Retinal pigment epithelial cell (primary cell): ENCODE measurements at regions not wholly inside any gene's neighbourhood (a gene's known extent, or its start where the extent isn't known, plus 50 kb on each side); places are given as distances from the start of the nearest gene placed in this dataset.

Source experiments
- DNase-seq: peaks from one replicate; pipeline ENCODE4 v3.0.0-alpha.2; 2010; ENCODE audit warnings: low read depth
- H3K4me3 ChIP-seq: 2 replicates; pipeline ENCODE4 v1.5.1; 2011; ENCODE audit warnings: mild to moderate bottlenecking, low read length, control low read depth, moderate library complexity
- TF ChIP-seq, protein P1 (sequence below): conservative IDR thresholded peaks from 2 replicates; pipeline ENCODE4 v1.5.1; 2011; ENCODE audit warnings: low read depth, low read length, control low read depth, inconsistent platforms

DNA sequence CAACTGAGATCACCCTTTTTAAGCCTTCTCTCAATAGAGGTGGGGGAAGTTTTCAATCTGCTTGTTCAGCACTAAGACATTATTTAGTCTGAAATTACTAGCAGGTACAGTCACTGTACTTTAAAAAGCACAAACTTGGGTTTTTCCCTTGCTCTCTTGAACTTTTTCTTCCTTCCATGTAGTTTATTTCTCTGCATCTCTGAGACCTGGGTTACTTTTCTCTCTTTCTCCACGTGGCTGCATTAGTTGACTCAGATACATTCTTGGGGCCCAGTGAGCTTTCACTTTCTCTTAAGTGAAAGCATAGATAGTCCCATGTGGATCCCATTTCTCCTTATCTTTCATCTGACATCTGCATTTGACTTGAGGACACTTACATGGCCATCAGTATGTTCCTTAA, 433.9 kb upstream of the MAP3K7 start:
- no peak overlapping the region for H3K4me3 ChIP-seq
- TF ChIP-seq, protein P1, sequence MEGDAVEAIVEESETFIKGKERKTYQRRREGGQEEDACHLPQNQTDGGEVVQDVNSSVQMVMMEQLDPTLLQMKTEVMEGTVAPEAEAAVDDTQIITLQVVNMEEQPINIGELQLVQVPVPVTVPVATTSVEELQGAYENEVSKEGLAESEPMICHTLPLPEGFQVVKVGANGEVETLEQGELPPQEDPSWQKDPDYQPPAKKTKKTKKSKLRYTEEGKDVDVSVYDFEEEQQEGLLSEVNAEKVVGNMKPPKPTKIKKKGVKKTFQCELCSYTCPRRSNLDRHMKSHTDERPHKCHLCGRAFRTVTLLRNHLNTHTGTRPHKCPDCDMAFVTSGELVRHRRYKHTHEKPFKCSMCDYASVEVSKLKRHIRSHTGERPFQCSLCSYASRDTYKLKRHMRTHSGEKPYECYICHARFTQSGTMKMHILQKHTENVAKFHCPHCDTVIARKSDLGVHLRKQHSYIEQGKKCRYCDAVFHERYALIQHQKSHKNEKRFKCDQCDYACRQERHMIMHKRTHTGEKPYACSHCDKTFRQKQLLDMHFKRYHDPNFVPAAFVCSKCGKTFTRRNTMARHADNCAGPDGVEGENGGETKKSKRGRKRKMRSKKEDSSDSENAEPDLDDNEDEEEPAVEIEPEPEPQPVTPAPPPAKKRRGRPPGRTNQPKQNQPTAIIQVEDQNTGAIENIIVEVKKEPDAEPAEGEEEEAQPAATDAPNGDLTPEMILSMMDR: no peak
- no peak for DNase-seq

DNA sequence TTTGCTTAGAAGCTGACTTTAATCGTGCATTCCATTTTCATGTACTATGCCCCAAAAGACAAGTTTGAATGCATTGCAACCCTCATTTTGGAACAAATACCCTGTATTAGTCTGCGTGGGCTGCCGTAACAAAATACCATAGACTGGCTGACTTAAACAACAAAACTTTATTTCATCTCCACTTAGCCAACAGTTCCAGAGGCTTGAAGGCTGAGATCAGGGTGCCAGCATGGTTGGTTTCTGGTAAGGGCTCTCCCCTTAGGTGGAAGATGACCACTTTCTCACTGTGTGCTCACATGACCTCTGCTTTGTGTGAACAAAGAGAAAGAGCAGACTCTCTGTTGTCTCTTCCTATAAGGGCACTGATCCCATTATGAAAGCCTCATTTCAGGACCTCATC, 431.7 kb upstream of the MAP3K7 start:
- TF ChIP-seq, protein P1: no peak
- DNase-seq: no peak

DNA sequence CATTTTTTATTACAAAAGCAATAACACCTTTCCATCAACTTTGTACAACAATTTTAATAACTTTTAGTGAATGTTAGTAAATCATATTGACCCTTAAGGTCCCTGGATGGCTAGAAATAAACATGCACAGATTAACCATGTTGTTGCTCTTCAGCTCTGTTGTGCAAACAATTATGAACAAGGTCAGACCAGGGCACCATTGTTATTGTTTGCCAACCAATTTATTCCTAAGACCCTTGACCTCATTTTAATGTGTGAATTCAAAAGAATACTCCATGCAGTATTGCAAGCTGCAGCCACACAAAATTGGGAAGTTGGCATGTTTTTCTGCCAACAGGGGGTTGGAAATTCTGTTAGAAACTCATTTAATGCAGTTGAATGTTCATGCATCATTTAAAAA, 426.6 kb upstream of the MAP3K7 start:
- no peak for DNase-seq
- TF ChIP-seq, protein P1: no peak
- H3K4me3 ChIP-seq: no peak overlapping the region

More for the DNA sequence above, 431.7 kb upstream of the MAP3K7 start:
- no peak overlapping the region for H3K4me3 ChIP-seq

DNA sequence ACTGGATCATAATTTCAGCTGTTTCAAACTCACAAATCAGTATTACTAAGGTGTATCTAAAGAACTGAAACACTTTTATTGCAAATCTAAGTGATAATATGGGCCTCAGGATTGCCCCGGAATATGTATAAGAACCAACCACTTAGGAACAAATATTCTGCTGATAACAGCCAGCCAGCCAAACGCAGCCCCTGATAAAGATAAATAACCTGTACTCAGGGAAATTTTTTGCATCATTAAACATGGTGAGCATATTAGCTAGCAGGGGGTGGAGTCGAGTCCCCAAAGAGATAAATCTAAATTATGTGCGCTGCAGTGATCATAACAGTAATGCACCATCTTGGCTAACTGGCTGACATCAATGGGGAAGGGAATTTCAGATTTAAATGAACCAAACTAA, 410.2 kb upstream of the MAP3K7 start:
- TF ChIP-seq, protein P1: no peak
- no peak for DNase-seq
- H3K4me3 ChIP-seq: no peak overlapping the region

DNA sequence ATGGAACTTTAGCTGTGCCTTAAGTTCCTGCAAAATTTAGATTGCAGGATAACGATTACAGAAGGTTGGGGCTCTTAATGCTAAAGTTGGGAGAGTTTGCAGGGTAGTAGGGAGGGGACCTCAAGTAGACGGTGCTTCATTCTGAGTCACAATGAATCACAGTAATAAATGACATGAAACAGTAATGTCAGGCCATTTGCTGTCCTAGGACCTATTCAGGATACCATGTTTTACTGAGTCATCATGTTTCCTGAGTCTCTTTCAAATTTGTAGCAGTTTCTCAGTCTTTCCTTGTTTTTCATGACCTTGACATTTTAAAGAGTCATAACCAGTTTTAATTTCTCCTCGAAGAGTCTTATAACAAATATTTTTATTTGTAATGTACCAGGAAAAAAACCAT, 406.9 kb upstream of the MAP3K7 start:
- TF ChIP-seq, protein P1: no peak
- H3K4me3 ChIP-seq: no peak overlapping the region
- DNase-seq: no peak

DNA sequence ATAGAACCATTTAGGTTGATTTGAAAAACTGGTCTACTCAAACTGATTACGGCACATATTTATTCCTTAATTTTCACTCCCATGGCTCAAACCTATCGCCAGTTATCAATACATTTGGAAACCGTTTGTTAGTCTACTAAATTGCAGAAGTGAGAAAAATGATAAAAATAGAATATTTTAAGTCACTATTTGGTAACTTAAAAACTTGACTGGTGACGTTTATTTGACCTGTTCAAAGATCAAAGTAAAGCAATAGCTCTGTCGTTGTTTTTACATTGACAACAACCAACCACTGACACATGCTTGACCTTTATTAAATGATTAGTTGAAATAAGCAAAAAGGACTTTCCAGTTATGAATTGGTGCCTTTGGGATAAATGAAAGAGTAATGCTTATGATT, 402.9 kb upstream of the MAP3K7 start:
- TF ChIP-seq, protein P1: no peak
- no peak overlapping the region for H3K4me3 ChIP-seq
- DNase-seq: no peak

DNA sequence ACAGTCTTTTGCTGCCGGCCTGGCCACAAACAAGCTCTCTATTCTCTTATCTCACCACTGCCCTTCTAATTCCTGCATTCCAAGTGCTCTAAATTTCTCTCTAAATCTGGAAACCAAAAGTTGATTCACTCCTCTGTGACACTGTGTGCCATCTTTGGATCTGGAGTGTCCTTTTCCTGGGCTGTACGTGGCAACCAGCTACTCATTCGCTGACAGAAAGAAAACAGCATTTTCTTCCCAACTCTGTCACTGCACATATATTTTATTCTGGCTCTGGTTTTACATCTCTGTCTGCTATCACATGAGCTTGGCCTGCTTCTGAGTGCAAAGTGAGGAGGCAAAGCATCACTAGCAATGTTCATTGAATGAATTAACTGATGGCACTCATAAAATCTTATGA, 397.2 kb upstream of the MAP3K7 start:
- TF ChIP-seq, protein P1: no peak
- no peak for DNase-seq
- no peak overlapping the region for H3K4me3 ChIP-seq
